Kasumi-1 (cell line): ENCODE measurements at regions not wholly inside any gene's neighbourhood (a gene's known extent, or its start where the extent isn't known, plus 50 kb on each side); places are given as distances from the start of the nearest gene placed in this dataset.

Source experiments
- DNase-seq, 2 experiments: peaks; one replicate each; lab custom pipeline; 2025; lab: John Stamatoyannopoulos, UW

- DNase-seq = peak; percentile 7 to 32
Measured at GRCh38 chr4:176981074-176981473, 188.4 kb upstream of the VEGFC start.

- DNase-seq = no peak
Measured at GRCh38 chr4:176981551-176981950, 188.8 kb upstream of the VEGFC start.

- DNase-seq = peak in 1 of 2 experiments; percentile 11
Measured at GRCh38 chr4:176988226-176988625, 195.5 kb upstream of the VEGFC start.

- DNase-seq = no peak
Measured at GRCh38 chr4:176989186-176989585, 196.5 kb upstream of the VEGFC start.

- no peak for DNase-seq
Measured at GRCh38 chr4:176999935-177000543, 207.3 kb upstream of the VEGFC start.

GRCh38 chr4:177001271-177002175 lies 208.8 kb upstream of the VEGFC start:
- DNase-seq = peak; percentile 23 to 55

- no peak for DNase-seq
Measured at GRCh38 chr4:177005674-177006230, 213.0 kb upstream of the VEGFC start.

GRCh38 chr4:177006331-177006730 lies 213.6 kb upstream of the VEGFC start:
- no peak for DNase-seq

- DNase-seq = no peak
Measured at GRCh38 chr4:177008071-177008835, 215.5 kb upstream of the VEGFC start.

- no peak for DNase-seq
Measured at GRCh38 chr4:177008836-177009501, 216.2 kb upstream of the VEGFC start.

GRCh38 chr4:177010418-177010817 lies 217.7 kb upstream of the VEGFC start:
- DNase-seq = no peak

- DNase-seq = no peak
Measured at GRCh38 chr4:177012918-177013545, 220.3 kb upstream of the VEGFC start.

- no peak for DNase-seq
Measured at GRCh38 chr4:177016541-177017141, 223.9 kb upstream of the VEGFC start.

- no peak for DNase-seq
Measured at GRCh38 chr4:177023951-177024350, 231.2 kb upstream of the VEGFC start.

- no peak for DNase-seq
Measured at GRCh38 chr4:177032341-177032740, 239.6 kb upstream of the VEGFC start.

GRCh38 chr4:177033135-177033534 lies 240.4 kb upstream of the VEGFC start:
- no peak for DNase-seq

- DNase-seq = no peak
Measured at GRCh38 chr4:177033632-177034031, 240.9 kb upstream of the VEGFC start.

- DNase-seq = no peak
Measured at GRCh38 chr4:177041356-177041755, 248.6 kb upstream of the VEGFC start.

- peak; percentile 76 to 78 for DNase-seq
Measured at GRCh38 chr4:177047070-177047850, 254.5 kb upstream of the VEGFC start.

- no peak for DNase-seq
Measured at GRCh38 chr4:177047851-177048174, 255.1 kb upstream of the VEGFC start.
